GM19468 (cell line): ENCODE measurements at regions not wholly inside any gene's neighbourhood (a gene's known extent, or its start where the extent isn't known, plus 50 kb on each side); places are given as distances from the start of the nearest gene placed in this dataset.

Source experiments
- ATAC-seq: cut with Tn5 transposase; IDR thresholded peaks from one replicate; pipeline ENCODE4 v1.9.1; 2021; ENCODE audit warnings: mild to moderate bottlenecking, moderate library complexity, moderate number of reproducible peaks; ENCODE audit not compliant: unreplicated experiment; ENCODE audit errors: extremely low read depth

DNA sequence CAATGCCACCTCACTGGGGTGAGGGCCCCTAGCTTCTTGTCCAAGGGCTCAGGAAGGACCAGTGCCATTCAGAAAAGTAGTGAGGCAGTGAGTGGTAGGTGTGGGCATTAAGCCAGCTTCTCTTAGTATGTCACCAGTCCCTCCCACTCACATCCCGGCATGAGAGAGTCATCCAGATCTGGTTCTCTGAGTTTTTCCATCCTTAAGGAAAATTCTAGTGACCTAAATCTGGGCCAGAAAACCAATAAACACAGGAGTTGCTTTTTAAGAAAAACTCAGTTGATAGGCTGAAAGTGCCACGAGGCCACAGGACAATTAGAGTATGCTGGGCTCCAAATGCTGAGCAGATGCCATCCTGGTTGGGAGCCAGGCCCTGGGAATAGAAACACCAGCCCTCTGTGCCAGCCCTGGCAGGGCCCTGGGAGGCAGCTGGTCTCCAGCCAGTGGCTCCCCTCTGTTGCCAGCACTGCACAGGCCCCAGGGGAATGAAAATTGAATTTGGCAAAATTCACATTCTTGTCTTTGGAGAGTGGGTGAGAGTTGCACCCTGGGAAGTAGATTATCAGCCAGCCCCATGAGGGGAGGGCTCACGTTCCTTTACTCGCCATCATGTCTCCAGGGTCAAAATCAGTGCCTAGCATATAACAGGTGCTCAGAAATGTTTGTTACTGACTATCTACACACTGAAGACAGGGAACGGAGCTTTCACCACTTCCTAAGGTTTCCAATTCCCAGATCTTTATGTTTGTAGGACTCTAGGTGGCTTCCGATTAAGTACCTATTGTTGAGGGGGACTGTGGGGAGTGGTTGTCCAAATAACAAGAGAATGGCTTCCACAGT is 52.8 kb downstream of the FAM43A start:
- ATAC-seq = no peak

DNA sequence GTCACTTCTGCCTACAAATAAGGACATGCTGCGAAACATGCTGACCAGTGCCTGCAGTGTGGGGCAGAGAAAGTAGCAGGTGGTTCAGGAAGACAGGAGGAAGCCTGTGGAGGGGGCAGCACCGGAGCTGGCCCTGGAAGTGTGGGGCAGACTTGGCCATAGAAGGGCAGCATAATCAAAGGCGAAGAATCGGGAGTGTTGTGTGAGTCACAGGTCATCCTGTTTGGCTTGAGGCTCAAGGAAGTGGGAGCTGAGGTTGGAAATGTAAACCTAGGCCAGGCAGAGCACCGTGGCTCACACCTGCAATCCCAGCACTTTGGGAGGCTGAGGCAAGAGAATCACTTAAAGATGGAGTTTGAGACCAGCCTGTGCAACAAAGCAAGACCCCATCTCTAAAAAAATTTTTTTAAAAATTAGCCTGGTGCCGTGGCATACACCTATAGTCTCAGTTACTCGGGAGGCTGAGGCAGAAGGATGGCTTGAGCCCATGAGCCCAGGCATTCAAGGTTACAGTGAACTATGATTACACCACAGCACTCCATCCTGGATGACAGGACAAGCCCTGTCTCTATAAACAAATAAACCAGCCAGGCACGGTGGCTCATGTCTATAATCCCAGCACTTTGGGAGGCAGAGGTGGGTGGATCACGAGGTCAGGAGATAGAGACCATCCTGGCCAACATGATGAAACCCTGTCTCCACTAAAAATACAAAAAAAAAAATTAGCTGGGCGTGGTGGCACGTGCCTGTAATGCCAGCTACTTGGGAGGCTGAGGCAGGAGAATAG is 54.0 kb downstream of the FAM43A start:
- no peak for ATAC-seq

DNA sequence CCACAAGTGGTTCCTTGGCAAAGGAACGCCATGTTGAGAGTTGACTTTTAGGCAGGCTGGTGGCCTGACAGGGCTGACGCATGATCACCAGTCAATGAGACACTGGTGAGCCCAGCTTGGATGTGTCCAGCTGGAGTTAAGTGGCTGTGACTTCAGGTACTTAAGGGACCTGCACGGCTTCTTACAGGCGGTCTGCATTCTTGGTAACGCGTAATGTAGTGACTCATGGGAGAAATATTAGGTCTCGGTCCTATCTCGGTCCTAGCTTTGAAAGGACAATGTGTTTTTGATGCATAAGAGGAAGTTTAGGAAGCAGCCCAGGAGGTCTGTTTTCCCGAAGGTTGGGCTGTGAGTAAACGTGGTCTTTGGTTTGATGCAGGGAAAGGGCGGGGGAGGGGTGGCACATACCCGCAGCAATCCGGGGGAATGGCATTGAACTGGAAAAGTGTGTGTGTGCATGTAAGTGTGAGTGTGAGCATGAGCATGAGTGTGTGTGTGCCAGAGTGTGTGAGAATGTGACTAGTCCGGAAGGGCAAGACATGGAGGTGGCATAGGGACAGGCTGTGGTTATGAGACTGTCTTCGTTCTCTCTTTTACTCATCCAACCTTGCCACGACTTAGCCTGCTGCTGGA is 55.3 kb downstream of the FAM43A start:
- no peak for ATAC-seq

DNA sequence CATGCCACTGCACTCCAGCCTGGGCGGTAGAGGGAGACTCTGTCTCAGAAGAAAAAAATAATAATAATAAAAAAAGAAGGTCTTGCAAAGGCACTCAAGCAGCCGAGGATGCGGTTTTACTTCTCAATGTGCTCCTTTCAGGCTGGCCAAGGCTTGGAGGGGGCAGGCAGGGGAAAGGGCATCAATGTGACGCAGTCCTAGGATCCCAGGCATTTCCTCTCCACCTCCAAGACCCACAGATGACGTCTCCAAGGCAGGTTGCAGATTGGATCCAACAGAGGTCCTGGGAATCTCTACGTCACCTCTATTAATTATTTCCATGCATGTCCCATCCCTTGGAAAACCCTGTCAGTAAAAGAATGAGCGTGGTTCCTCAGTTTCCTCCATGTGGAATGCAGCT is 56.2 kb downstream of the FAM43A start:
- no peak for ATAC-seq

DNA sequence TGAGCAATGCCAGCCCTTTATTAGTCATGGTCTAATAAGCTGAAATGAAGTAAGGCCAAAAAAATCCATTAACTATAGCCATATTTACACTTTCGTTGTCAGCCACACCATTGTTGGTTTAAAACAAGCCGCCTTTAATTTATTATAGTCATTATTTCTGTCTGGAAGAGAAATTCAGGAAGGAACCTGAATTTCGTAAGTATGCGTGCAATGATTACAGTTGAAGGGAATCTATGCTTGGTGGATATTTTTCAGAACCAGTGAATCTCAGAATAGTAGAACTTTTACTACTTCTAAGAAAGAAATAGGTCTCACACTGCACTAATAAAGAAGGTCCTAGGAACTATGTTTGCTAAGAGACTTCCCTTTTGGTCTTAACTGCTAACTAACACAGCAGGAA is 59.1 kb downstream of the FAM43A start:
- no peak for ATAC-seq

DNA sequence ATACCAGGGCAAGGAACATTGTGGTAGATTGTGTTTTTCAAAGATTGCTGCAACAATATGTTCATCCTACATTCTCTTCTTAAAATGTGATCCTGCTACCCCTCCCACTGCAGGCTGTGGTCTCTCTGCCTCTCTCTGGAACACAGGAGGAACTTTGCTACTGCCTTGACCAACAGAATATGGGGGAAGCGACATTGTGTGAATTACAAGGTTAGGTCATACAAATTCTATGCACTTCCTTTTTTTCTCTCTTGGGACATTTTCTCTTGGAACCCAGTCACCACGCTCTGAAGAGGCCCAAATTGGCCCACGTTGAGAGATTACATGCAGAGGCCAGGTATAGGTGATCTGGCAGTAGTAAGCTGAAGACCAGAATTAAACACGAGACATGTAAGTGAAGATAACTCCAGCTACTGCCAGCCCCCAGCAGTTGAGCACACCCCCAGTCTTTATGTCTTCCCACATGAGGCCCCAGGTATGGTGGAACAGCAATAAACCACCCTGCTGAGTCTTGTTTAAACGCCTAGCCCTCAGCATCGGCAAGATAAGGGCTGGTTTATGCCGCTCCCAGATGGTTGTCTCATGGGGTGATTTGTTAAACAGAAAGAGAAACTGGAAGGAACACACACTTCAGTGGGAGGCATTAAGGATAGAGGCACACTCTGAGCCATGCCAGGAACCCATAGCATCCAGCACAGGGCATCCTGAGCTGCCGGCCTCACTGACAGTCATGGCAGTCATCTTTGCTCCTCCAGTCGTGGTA is 59.9 kb downstream of the FAM43A start:
- no peak for ATAC-seq

DNA sequence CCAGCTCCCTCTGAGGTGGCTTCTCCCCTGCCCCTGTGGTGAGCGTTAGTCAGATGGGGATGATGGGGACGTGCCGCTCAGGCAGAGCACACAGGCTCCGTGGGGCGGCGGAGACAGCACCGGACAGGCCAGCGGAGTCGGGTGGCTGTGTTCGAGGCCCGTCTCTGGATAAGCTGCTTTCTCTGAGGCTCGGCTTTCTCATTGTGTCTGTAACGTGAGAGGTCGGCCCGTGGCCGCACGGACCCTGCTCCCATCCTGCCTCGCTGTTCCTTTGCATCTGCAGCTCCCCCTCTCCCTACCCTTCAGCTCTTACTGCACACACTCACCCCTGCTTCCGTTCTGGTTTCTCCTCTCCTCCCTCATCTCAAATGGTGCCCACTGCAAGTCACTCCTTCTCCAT is 62.5 kb downstream of the FAM43A start:
- no peak for ATAC-seq

DNA sequence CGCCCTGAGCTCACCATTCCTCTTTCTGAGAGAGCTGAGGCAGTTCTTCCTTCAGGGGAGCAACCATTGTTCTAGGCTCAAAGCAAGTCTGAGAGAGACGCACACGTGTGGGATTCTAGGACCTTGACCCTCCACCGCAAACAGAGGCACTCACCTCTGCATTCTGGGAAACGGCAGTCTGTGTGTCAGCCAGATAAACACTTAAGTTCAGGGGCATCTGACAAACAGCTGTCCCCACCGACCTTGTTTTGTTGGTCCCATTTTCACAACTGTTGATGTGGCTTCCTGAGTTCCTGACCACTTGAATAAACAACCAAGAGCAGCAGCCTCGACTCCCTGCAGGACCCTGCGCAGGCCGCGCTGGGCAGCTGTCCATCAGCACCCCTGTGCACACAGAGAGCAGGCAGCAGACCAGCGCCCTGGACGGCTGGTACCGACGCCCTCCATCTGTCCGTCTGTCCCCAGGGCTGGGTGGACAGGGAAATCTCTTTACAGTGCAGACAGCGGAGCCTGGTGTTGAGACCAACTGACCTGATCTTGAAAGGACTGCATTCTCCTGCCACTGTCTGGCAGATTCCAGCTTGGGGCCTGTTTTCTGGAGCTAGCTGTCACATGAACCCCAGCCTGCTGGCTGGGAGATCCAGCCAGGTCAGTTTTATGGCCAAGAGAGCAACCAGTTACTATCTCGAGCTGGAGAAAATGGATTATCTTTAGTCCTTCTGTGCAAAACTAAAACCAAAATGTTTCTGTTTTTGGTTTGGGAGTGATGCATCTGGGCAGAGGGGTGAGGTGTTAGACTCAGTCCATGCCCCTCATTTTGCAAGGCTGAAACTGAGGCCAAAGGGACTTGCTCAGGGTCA is 64.2 kb downstream of the FAM43A start:
- no peak for ATAC-seq

DNA sequence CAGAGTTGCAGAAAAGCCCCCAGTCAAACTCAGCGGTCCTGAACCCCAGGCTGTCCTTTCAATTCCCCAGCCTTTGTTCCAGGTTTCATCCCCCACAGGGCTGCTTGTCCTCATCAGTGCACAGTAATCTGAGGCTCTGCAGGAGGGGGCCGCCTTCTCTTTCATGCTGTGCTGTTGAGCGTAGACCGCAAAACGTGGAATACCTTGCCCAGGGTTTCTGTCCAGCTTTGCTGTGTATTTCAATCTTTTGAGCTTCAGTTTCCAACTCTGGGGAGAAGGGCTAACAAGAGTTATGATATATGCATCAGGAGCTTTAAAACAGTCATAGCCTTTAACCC is 64.8 kb downstream of the FAM43A start:
- ATAC-seq = no peak

DNA sequence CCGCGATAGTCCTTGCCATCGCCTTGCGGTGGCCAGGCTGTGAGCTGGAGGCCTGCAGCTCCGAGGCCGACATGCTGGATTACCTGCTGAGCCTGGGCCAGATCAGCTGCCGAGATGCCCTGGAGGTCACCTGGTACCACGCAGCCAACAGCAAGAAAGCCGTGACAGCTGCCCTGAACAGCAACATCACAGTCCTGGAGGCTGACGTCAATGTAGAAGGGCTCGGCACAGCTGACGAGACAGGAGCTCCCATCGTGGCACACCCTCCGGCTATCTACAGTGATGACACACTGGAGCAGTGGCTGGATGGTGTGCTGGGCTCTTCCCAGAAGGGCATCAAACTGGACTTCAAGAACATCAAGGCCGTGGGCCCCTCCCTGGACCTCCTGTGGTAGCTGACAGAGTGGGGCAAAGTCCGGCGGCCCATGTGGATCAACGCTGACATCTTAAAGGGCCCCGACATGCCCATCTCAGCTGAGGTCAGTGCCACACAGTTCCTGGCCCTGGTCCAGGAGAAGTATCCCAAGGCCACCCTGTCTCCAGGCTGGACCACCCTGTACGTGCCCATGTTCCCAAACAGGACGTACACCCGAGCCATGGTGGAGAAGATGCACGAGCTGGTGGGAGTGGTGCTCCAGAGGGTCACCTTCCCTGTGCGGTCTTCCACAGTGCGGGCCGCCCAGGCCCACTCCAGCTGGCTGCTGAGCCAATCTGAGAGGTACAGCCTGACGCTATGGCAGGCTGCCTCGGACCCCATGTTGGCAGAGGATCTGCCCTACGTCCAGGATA is 70.2 kb downstream of the FAM43A start:
- no peak for ATAC-seq

DNA sequence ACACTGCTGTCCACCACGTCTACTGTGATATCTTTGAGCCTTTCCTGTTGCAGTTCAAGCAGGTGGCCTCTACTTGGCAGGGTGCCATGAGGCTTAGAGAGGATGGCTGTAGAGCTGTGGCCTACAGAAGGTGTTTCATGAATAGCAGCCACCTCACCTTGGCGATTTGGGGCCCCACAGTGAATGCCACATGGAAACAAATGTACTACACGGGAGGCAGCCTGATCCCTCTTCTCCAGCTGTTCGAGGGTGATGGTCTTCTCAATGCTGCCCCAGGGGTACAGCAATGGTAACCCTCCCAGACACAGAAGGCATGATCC is 70.7 kb downstream of the FAM43A start:
- no peak for ATAC-seq

DNA sequence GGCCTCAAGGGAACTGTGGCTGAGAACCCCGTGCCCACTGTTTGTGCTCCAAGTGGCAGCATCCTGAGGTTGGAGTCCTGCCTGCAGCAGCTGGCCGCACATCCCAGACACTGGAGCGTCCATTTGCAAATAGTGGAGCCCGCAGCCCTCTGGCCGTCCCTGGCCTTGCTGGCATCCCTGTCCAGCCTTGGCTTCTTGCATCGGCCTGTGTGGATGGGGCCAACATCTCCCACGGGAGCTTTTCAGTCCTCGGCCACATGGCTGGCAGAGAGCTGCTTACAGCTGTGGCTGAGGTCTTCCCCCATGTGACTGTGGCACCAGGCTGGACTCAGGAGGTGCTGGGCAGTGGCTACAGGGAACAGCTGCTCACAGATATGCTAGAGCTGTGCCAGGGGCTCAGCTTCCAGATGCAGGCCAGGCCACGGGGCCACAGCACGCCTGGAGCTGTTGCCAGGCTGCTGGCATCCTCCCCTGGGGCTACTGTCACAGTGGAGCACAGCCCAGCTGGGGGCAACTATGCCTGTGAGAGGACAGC is 71.2 kb downstream of the FAM43A start:
- no peak for ATAC-seq

DNA sequence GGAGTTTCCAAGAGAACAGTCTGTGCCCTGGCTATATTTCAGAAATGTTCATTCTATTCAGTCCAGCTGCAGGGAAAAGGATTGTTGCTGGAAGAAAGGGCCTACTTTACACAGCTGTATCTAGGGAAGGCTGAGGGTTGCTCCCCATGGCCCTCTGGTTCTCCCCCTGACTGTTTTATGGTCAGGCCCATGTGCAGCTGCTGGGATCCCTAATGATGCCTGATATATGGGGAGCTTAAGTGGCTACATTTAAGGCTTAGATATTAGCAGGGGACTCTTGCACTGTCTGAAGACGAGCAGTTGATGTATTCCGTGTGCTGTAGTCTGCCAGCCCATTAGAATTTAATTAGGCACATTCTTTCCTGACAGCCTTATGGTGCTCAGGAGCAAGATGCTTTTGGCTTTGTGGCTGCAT is 72.0 kb downstream of the FAM43A start:
- no peak for ATAC-seq

DNA sequence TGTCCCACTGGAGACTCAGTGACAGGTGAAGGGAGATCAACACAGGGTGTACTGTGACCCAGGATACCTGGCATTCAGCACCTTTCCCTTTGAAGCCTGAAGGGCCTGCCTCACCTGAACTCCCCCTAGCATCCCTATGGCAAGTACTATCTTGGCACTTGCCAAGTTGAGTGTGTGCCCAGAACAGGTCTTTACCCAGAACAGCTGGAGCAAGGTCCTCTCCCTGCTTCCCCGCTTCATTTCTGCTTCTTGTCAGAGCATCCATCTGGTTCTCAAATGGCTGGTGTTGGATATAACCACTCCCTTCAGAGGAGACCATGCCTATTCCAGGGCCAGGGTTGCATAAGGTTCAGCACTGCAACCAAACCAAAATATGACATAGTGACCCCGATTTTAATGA is 73.0 kb downstream of the FAM43A start:
- ATAC-seq = no peak

DNA sequence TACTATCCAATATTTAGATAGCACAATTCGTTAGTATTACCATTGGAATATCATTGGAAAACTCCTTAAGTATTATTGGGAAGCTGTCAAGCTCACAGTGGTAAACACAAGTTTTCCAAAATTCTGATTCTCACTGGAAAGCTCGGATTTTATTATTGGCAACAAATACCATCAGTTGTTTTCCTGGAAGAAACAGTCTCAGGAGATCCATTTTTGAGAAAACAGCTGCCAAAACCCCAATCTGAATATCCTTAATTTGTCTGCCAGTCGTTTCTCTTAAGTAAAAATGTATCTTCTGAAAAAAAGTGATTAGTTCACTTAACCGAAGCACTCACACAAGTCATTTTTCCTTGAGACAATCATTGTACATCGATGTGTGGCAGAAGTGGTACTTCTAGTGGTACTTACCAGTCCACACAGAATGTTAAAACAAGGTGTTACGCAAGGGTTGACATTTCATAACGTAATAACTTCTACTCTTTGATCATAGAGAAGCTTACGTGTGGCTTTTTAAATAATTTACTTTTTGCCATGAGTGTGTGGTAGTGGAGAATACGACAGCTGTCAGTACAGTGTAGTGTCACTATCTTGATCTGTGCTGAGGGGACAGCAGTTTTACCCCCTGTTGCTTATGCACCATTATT is 74.9 kb downstream of the FAM43A start:
- ATAC-seq = no peak

DNA sequence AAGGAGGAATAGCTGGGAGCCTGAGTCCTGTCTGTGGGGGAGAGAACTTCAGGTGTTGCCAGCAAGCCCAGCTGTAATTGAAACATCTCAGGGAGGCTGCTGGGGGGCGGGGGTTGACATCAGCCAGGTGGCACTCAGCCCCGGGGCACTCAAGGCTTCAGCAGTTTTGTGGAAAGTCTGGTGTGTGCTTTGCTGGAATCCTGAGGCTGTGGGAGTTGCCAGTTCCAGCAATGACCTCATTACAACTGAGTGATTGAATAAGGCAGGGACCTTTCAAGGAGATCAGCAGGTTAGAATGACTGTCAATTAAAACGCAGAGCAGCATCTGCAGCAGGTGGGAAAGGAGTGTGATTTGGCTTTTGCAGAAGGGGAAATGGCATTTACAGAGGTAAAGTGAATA is 75.7 kb downstream of the FAM43A start:
- ATAC-seq = no peak

DNA sequence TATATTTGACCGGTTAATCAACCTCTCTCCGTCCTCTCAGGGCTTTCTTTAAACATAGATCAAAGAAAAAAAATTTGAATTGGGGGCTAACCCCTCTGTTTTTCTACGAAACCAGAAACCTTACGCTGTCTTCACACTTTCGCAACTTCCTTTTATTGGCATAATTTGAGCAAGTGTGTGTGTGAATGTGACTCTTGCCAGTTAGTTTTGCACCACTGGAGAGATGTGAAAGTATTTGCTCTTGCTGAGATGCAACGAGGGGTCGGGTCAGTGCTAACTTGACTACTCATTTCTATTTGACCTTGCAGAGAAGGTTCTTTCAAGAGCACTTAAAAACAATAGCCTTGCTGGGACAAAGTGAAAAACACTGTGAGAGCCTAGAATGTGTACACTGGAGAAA is 81.2 kb downstream of the FAM43A start:
- no peak for ATAC-seq

DNA sequence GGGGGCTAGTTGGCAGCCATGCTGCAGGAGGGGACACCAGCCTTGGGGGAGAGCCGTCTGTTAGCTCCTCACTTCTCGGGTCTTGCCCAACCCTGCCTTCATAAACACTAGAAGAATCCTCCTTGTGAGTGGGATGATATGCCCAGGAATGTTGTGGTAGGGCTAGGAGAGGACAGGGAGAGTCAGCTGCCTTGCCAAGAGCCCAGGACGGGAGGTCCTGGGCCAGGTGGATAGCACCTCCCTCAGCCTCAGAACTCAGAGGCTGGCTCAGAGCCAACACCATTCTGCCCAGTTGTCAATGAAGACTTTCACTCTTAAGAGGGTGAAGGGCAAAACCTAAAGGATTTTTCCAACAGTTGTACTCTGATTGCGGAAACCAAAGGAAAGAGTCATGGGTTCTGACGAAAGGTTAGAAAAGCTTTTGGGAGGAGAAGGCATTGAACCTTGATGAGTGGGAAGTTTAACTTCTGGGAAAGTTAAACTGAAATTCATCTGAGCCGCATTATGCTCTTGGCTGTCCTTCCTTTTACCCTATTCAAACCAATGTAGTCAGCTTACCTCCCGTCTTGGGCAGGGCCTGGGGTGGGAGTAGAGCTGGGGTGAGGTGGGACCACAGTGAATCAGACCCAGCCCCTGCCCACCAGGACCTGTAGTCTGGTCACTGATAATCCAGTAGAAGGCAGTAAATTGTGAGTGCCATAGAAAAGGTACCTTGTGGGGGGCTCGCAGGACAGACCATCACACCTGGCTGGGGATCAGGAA is 81.9 kb downstream of the FAM43A start:
- no peak for ATAC-seq
